WTC11 (cell line): ENCODE measurements at regions not wholly inside any gene's neighbourhood (a gene's known extent, or its start where the extent isn't known, plus 50 kb on each side); places are given as distances from the start of the nearest gene placed in this dataset.

Experiments
- ATAC-seq: fragments of 200-7000 bp; cut with Tn5 transposase; 2 replicates; pipeline ENCODE4 v1.10.0; 2021; ENCODE audit warnings: mild to moderate bottlenecking, moderate library complexity
- CTCF ChIA-PET: fragments of 300-600 bp; sonication (Branson Sonifier 250); formaldehyde crosslinking; loops from one replicate; lab custom pipeline; 2021; ENCODE audit warnings: antibody characterized with exemption; lab: Charles Lee
- POLR2A ChIA-PET: fragments of 350-600 bp; sonication (Branson Sonifier 250); formaldehyde crosslinking; loops from one replicate; lab custom pipeline; 2021; ENCODE audit warnings: antibody characterized with exemption; lab: Charles Lee
- DNase-seq: peaks from one replicate; pipeline ENCODE4 v3.0.0; 2021; ENCODE audit warnings: low spot score
- H3K27ac Mint-ChIP-seq: 2 replicates; pipeline ENCODE4 v1.8.0; 2021; ENCODE audit warnings: mixed read lengths
- H3K27me3 Mint-ChIP-seq: 2 replicates; pipeline ENCODE4 v1.8.0; 2021; ENCODE audit warnings: low read depth, mild to moderate bottlenecking, moderate library complexity, mixed read lengths
- H3K36me3 Mint-ChIP-seq: 2 replicates; pipeline ENCODE4 v1.8.0; 2021; ENCODE audit warnings: mixed read lengths
- H3K4me1 Mint-ChIP-seq: 2 replicates; pipeline ENCODE4 v1.8.0; 2022; ENCODE audit warnings: mixed read lengths
- H3K4me3 Mint-ChIP-seq: 2 replicates; pipeline ENCODE4 v1.8.0; 2021; ENCODE audit warnings: mild to moderate bottlenecking, moderate library complexity, mixed read lengths
- H3K9me3 Mint-ChIP-seq: 2 replicates; pipeline ENCODE4 v1.8.0; 2021; ENCODE audit warnings: mixed read lengths
- ATF1 ChIP-seq: sonication (generic); formaldehyde crosslinking; IDR thresholded peaks from 2 replicates; pipeline ENCODE4 v1.8.1; 2023; ENCODE audit warnings: mild to moderate bottlenecking, moderate library complexity, missing genetic modification reagents
- CREM ChIP-seq: sonication (generic); formaldehyde crosslinking; IDR thresholded peaks from 2 replicates; pipeline ENCODE4 v1.8.1; 2022; ENCODE audit warnings: mild to moderate bottlenecking, missing genetic modification reagents, moderate library complexity
- FOXK1 ChIP-seq: sonication (generic); formaldehyde crosslinking; IDR thresholded peaks from 2 replicates; pipeline ENCODE4 v1.8.0; 2022; ENCODE audit warnings: mild to moderate bottlenecking, moderate library complexity, missing genetic modification reagents
- HMGA2 ChIP-seq: fragments of 250-450 bp; sonication (Bioruptor Pico); IDR thresholded peaks from 2 replicates; pipeline ENCODE4 v1.4.0; 2021; ENCODE audit warnings: mild to moderate bottlenecking, moderate library complexity
- KAT7 ChIP-seq: sonication (generic); formaldehyde crosslinking; IDR thresholded peaks from 2 replicates; pipeline ENCODE4 v1.8.1; 2023; ENCODE audit warnings: missing genetic modification reagents, mild to moderate bottlenecking, borderline replicate concordance
- MXD4 ChIP-seq: fragments of 250-450 bp; sonication (Bioruptor Pico); IDR thresholded peaks from 2 replicates; pipeline ENCODE4 v1.8.0; 2021; ENCODE audit warnings: mild to moderate bottlenecking, moderate library complexity, borderline replicate concordance
- MYBL2 ChIP-seq: sonication (generic); formaldehyde crosslinking; IDR thresholded peaks from 2 replicates; pipeline ENCODE4 v1.8.1; 2023; ENCODE audit warnings: mild to moderate bottlenecking, moderate library complexity, missing genetic modification reagents
- NFE2L1 ChIP-seq: sonication (generic); formaldehyde crosslinking; IDR thresholded peaks from 2 replicates; pipeline ENCODE4 v1.8.1; 2023; ENCODE audit warnings: missing genetic modification reagents
- NFYB ChIP-seq: sonication (generic); formaldehyde crosslinking; conservative IDR thresholded peaks from 2 replicates; pipeline ENCODE4 v1.8.0; 2022; ENCODE audit warnings: low read depth, missing genetic modification reagents
- NR1H2 ChIP-seq: sonication (generic); formaldehyde crosslinking; IDR thresholded peaks from 2 replicates; pipeline ENCODE4 v1.9.0; 2021; ENCODE audit warnings: mild to moderate bottlenecking, moderate library complexity, missing genetic modification reagents
- NR2C2 ChIP-seq: sonication (generic); formaldehyde crosslinking; IDR thresholded peaks from 2 replicates; pipeline ENCODE4 v1.8.0; 2022; ENCODE audit warnings: mild to moderate bottlenecking, missing genetic modification reagents
- SP1 ChIP-seq: sonication (generic); formaldehyde crosslinking; conservative IDR thresholded peaks from 2 replicates; pipeline ENCODE4 v1.8.1; 2022; ENCODE audit warnings: missing genetic modification reagents
- TEAD1 ChIP-seq: sonication (generic); formaldehyde crosslinking; IDR thresholded peaks from 2 replicates; pipeline ENCODE4 v1.8.0; 2022; ENCODE audit warnings: mild to moderate bottlenecking, missing genetic modification reagents
- TEAD4 ChIP-seq: sonication (generic); formaldehyde crosslinking; IDR thresholded peaks from 2 replicates; pipeline ENCODE4 v1.8.0; 2022; ENCODE audit warnings: mild to moderate bottlenecking, missing genetic modification reagents
- ZBTB21 ChIP-seq: sonication (generic); formaldehyde crosslinking; IDR thresholded peaks from 2 replicates; pipeline ENCODE4 v1.8.1; 2023; ENCODE audit warnings: mild to moderate bottlenecking, missing genetic modification reagents, borderline replicate concordance
- ZNF121 ChIP-seq: sonication (generic); formaldehyde crosslinking; IDR thresholded peaks from 2 replicates; pipeline ENCODE4 v1.8.0; 2023; ENCODE audit warnings: missing genetic modification reagents
- ZNF232 ChIP-seq: sonication (generic); formaldehyde crosslinking; IDR thresholded peaks from 2 replicates; pipeline ENCODE4 v1.8.0; 2022; ENCODE audit warnings: mild to moderate bottlenecking, missing genetic modification reagents
- ZNF416 ChIP-seq: fragments of 250-450 bp; sonication (Bioruptor Pico); IDR thresholded peaks from 2 replicates; pipeline ENCODE4 v1.9.0; 2021; ENCODE audit warnings: mild to moderate bottlenecking, inconsistent platforms
- ZNF423 ChIP-seq: fragments of 250-450 bp; sonication (Bioruptor Pico); IDR thresholded peaks from 2 replicates; pipeline ENCODE4 v2.1.2; 2022; ENCODE audit warnings: mild to moderate bottlenecking, moderate library complexity
- ZNF671 ChIP-seq: fragments of 250-450 bp; sonication (Bioruptor Pico); IDR thresholded peaks from 2 replicates; pipeline ENCODE4 v1.8.0; 2021; ENCODE audit warnings: mild to moderate bottlenecking
- TF ChIP-seq, protein P1 (sequence below): fragments of 250-450 bp; sonication (Bioruptor Pico); IDR thresholded peaks from 2 replicates; pipeline ENCODE4 v1.8.0; 2021; ENCODE audit warnings: mild to moderate bottlenecking
- TF ChIP-seq, protein P2 (sequence below): sonication (generic); formaldehyde crosslinking; IDR thresholded peaks from 2 replicates; pipeline ENCODE4 v1.8.0; 2022; ENCODE audit warnings: mild to moderate bottlenecking, missing genetic modification reagents
- TF ChIP-seq, protein P3 (sequence below): sonication (generic); formaldehyde crosslinking; conservative IDR thresholded peaks from 2 replicates; pipeline ENCODE4 v1.8.1; 2023; ENCODE audit warnings: mild to moderate bottlenecking, low read depth, missing genetic modification reagents, moderate library complexity
- TF ChIP-seq, protein P4 (sequence below): fragments of 200-600 bp; IDR thresholded peaks from 2 replicates; pipeline ENCODE4 v1.8.0; 2022; ENCODE audit warnings: antibody characterized with exemption
- TF ChIP-seq, protein P5 (sequence below): sonication (generic); formaldehyde crosslinking; IDR thresholded peaks from 2 replicates; pipeline ENCODE4 v1.8.1; 2023; ENCODE audit warnings: mild to moderate bottlenecking, missing genetic modification reagents
- TF ChIP-seq, protein P6 (sequence below): sonication (generic); formaldehyde crosslinking; IDR thresholded peaks from 2 replicates; pipeline ENCODE4 v1.8.1; 2023; ENCODE audit warnings: mild to moderate bottlenecking, missing genetic modification reagents, borderline replicate concordance

DNA sequence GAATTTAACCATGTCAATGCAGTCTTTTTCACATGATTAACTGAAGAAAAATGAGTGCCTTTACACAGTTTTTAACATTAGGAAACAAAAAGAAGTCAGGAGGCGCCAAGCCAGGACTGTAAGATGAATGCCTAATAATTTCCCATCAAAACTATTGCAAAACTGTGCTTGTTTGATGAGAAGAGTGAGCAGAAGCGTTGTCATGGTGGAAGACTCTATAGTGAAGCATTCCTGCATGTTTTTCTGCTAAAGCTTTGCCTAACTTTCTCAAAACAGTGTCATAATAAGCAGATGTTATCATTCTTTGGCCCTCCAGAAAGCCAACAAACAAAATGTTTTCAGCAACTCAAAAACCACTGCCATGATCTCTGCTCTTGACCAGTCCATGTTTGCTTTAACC is 156.8 kb upstream of the CDIN1 start:
- CTCF ChIA-PET = no interaction called here
- ATAC-seq (no peak), DNase-seq (no peak)
- peaks cover 18% of the 10 kb centered on the region for H3K4me1 Mint-ChIP-seq
- H3K9me3 Mint-ChIP-seq = peaks cover 27% of the 10 kb centered on the region
- peaks cover 3% of the 10 kb centered on the region; the same call in 1 of the 2 replicates for H3K27me3 Mint-ChIP-seq
- TF ChIP-seq MXD4 (CRISPR knock-in tag) (no peak), TEAD1 (CRISPR knock-in tag) (no peak), ZNF416 (CRISPR knock-in tag) (no peak), NFYB (CRISPR knock-in tag) (no peak), NFE2L1 (CRISPR knock-in tag) (no peak), TEAD4 (no peak)
- TF ChIP-seq, protein P1, sequence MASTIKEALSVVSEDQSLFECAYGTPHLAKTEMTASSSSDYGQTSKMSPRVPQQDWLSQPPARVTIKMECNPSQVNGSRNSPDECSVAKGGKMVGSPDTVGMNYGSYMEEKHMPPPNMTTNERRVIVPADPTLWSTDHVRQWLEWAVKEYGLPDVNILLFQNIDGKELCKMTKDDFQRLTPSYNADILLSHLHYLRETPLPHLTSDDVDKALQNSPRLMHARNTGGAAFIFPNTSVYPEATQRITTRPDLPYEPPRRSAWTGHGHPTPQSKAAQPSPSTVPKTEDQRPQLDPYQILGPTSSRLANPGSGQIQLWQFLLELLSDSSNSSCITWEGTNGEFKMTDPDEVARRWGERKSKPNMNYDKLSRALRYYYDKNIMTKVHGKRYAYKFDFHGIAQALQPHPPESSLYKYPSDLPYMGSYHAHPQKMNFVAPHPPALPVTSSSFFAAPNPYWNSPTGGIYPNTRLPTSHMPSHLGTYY (CRISPR knock-in tag) = no peak
- TF ChIP-seq, protein P2, sequence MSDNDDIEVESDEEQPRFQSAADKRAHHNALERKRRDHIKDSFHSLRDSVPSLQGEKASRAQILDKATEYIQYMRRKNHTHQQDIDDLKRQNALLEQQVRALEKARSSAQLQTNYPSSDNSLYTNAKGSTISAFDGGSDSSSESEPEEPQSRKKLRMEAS = no peak
- no peak overlapping the region for H3K4me3 Mint-ChIP-seq
- H3K27ac Mint-ChIP-seq = no peak overlapping the region
- peaks cover 7% of the 10 kb centered on the region; the same call in 1 of the 2 replicates for H3K36me3 Mint-ChIP-seq
- POLR2A ChIA-PET = no interaction called here

DNA sequence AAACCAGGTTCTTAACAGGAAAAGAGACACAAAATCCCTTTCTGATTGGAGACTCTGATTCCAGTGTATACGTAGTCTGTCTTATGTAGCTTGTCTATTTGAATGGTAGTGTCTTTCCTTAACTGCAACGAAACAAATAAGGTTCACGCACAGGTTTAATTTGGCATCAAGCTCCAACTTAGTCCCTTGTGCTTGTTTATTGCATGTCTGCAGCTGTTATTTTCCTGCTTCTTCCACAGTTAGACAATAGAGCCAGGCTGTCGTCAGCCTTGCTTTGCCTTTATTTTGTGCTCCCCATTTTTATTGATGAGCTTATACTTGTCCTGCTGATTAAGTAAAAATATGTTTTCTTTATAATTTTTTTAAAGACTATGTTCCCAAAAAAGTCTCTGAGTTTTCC is 152.7 kb upstream of the CDIN1 start:
- no peak for DNase-seq
- TF ChIP-seq NR2C2 (CRISPR knock-in tag) (no peak), KAT7 (CRISPR knock-in tag) (no peak), NR1H2 (CRISPR knock-in tag) (no peak), ZNF232 (CRISPR knock-in tag) (no peak), ZBTB21 (CRISPR knock-in tag) (no peak), ZNF671 (no peak), CREM (CRISPR knock-in tag) (no peak), ATF1 (CRISPR knock-in tag) (no peak), HMGA2 (CRISPR knock-in tag) (no peak), MYBL2 (CRISPR knock-in tag) (no peak), NFYB (CRISPR knock-in tag) (no peak), ZNF121 (CRISPR knock-in tag) (no peak), FOXK1 (no peak), SP1 (no peak), ZNF423 (CRISPR knock-in tag) (no peak)
- TF ChIP-seq, protein P3, sequence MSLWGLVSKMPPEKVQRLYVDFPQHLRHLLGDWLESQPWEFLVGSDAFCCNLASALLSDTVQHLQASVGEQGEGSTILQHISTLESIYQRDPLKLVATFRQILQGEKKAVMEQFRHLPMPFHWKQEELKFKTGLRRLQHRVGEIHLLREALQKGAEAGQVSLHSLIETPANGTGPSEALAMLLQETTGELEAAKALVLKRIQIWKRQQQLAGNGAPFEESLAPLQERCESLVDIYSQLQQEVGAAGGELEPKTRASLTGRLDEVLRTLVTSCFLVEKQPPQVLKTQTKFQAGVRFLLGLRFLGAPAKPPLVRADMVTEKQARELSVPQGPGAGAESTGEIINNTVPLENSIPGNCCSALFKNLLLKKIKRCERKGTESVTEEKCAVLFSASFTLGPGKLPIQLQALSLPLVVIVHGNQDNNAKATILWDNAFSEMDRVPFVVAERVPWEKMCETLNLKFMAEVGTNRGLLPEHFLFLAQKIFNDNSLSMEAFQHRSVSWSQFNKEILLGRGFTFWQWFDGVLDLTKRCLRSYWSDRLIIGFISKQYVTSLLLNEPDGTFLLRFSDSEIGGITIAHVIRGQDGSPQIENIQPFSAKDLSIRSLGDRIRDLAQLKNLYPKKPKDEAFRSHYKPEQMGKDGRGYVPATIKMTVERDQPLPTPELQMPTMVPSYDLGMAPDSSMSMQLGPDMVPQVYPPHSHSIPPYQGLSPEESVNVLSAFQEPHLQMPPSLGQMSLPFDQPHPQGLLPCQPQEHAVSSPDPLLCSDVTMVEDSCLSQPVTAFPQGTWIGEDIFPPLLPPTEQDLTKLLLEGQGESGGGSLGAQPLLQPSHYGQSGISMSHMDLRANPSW (CRISPR knock-in tag) = no peak
- TF ChIP-seq, protein P4, sequence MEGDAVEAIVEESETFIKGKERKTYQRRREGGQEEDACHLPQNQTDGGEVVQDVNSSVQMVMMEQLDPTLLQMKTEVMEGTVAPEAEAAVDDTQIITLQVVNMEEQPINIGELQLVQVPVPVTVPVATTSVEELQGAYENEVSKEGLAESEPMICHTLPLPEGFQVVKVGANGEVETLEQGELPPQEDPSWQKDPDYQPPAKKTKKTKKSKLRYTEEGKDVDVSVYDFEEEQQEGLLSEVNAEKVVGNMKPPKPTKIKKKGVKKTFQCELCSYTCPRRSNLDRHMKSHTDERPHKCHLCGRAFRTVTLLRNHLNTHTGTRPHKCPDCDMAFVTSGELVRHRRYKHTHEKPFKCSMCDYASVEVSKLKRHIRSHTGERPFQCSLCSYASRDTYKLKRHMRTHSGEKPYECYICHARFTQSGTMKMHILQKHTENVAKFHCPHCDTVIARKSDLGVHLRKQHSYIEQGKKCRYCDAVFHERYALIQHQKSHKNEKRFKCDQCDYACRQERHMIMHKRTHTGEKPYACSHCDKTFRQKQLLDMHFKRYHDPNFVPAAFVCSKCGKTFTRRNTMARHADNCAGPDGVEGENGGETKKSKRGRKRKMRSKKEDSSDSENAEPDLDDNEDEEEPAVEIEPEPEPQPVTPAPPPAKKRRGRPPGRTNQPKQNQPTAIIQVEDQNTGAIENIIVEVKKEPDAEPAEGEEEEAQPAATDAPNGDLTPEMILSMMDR = no peak
- TF ChIP-seq, protein P5, sequence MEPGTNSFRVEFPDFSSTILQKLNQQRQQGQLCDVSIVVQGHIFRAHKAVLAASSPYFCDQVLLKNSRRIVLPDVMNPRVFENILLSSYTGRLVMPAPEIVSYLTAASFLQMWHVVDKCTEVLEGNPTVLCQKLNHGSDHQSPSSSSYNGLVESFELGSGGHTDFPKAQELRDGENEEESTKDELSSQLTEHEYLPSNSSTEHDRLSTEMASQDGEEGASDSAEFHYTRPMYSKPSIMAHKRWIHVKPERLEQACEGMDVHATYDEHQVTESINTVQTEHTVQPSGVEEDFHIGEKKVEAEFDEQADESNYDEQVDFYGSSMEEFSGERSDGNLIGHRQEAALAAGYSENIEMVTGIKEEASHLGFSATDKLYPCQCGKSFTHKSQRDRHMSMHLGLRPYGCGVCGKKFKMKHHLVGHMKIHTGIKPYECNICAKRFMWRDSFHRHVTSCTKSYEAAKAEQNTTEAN = no peak
- TF ChIP-seq, protein P6, sequence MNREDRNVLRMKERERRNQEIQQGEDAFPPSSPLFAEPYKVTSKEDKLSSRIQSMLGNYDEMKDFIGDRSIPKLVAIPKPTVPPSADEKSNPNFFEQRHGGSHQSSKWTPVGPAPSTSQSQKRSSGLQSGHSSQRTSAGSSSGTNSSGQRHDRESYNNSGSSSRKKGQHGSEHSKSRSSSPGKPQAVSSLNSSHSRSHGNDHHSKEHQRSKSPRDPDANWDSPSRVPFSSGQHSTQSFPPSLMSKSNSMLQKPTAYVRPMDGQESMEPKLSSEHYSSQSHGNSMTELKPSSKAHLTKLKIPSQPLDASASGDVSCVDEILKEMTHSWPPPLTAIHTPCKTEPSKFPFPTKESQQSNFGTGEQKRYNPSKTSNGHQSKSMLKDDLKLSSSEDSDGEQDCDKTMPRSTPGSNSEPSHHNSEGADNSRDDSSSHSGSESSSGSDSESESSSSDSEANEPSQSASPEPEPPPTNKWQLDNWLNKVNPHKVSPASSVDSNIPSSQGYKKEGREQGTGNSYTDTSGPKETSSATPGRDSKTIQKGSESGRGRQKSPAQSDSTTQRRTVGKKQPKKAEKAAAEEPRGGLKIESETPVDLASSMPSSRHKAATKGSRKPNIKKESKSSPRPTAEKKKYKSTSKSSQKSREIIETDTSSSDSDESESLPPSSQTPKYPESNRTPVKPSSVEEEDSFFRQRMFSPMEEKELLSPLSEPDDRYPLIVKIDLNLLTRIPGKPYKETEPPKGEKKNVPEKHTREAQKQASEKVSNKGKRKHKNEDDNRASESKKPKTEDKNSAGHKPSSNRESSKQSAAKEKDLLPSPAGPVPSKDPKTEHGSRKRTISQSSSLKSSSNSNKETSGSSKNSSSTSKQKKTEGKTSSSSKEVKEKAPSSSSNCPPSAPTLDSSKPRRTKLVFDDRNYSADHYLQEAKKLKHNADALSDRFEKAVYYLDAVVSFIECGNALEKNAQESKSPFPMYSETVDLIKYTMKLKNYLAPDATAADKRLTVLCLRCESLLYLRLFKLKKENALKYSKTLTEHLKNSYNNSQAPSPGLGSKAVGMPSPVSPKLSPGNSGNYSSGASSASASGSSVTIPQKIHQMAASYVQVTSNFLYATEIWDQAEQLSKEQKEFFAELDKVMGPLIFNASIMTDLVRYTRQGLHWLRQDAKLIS (CRISPR knock-in tag) = no peak
- Mint-ChIP-seq H3K4me1 (peaks cover 23% of the 10 kb centered on the region), H3K9me3 (peaks cover 15% of the 10 kb centered on the region), H3K36me3 (peaks cover 4% of the 10 kb centered on the region; the same call in 1 of the 2 replicates), H3K4me3 (no peak overlapping the region), H3K27me3 (peaks cover 3% of the 10 kb centered on the region; the same call in 1 of the 2 replicates), H3K27ac (no peak overlapping the region)
- CTCF ChIA-PET = interaction anchor here (0.6 kb wide), 1 partner anchor 14 kb away, joined by 3 read pairs; no protein-coding TSS in a partner anchor
- ATAC-seq = no peak
- POLR2A ChIA-PET = no interaction called here
